ENCODE measurements at regions not wholly inside any gene's neighbourhood (a gene's known extent, or its start where the extent isn't known, plus 50 kb on each side); places are given as distances from the start of the nearest gene placed in this dataset.

GRCh38 chr15:37783290-37783689 lies 151.2 kb upstream of the TMCO5A start:
- DNase-seq (ENCODE audit: low read depth): no peak

- no peak for DNase-seq (ENCODE audit: low read depth)
Measured at GRCh38 chr15:37788330-37788729, 146.1 kb upstream of the TMCO5A start.

- no peak for DNase-seq (ENCODE audit: low read depth)
Measured at GRCh38 chr15:37788767-37789396, 145.6 kb upstream of the TMCO5A start.

GRCh38 chr15:37789397-37789786 lies 145.0 kb upstream of the TMCO5A start:
- DNase-seq (ENCODE audit: low read depth): no peak

GRCh38 chr15:37789881-37790280 lies 144.6 kb upstream of the TMCO5A start:
- peak; percentile 28 for DNase-seq (ENCODE audit: low read depth)

GRCh38 chr15:37791693-37792092 lies 142.7 kb upstream of the TMCO5A start:
- no peak for DNase-seq (ENCODE audit: low read depth)

GRCh38 chr15:37792351-37792750 lies 142.1 kb upstream of the TMCO5A start:
- no peak for DNase-seq (ENCODE audit: low read depth)

GRCh38 chr15:37793851-37794250 lies 140.6 kb upstream of the TMCO5A start:
- DNase-seq (ENCODE audit: low read depth): no peak

GRCh38 chr15:37794947-37795346 lies 139.5 kb upstream of the TMCO5A start:
- DNase-seq (ENCODE audit: low read depth): no peak

GRCh38 chr15:37801529-37801928 lies 132.9 kb upstream of the TMCO5A start:
- no peak for DNase-seq (ENCODE audit: low read depth)

- DNase-seq (ENCODE audit: low read depth): no peak
Measured at GRCh38 chr15:37806808-37807207, 127.6 kb upstream of the TMCO5A start.

- DNase-seq (ENCODE audit: low read depth): no peak
Measured at GRCh38 chr15:37810381-37810780, 124.1 kb upstream of the TMCO5A start.

- DNase-seq (ENCODE audit: low read depth): no peak
Measured at GRCh38 chr15:37813306-37813705, 121.1 kb upstream of the TMCO5A start.

- no peak for DNase-seq (ENCODE audit: low read depth)
Measured at GRCh38 chr15:37814847-37815515, 119.5 kb upstream of the TMCO5A start.

- no peak for DNase-seq (ENCODE audit: low read depth)
Measured at GRCh38 chr15:37818152-37818677, 116.2 kb upstream of the TMCO5A start.

- DNase-seq (ENCODE audit: low read depth): peak; percentile 36
Measured at GRCh38 chr15:37819191-37819590, 115.2 kb upstream of the TMCO5A start.

- no peak for DNase-seq (ENCODE audit: low read depth)
Measured at GRCh38 chr15:37820380-37821128, 113.9 kb upstream of the TMCO5A start.

- DNase-seq (ENCODE audit: low read depth): no peak
Measured at GRCh38 chr15:37823601-37824275, 110.7 kb upstream of the TMCO5A start.

GRCh38 chr15:37824717-37825382 lies 109.6 kb upstream of the TMCO5A start:
- DNase-seq (ENCODE audit: low read depth): peak; percentile 75

GRCh38 chr15:37837276-37837675 lies 97.2 kb upstream of the TMCO5A start:
- peak; percentile 37 for DNase-seq (ENCODE audit: low read depth)

- DNase-seq (ENCODE audit: low read depth): no peak
Measured at GRCh38 chr15:37847776-37848175, 86.7 kb upstream of the TMCO5A start.

Measured in myocyte (in vitro differentiated cells).